K562 (cell line): ENCODE measurements at regions not wholly inside any gene's neighbourhood (a gene's known extent, or its start where the extent isn't known, plus 50 kb on each side); places are given as distances from the start of the nearest gene placed in this dataset.

Experiments
- ATAC-seq: fragments of 200-7000 bp; cut with Tn5 transposase; 3 replicates; pipeline ENCODE4 v1.9.1; 2020; ENCODE audit warnings: moderate library complexity
- BruUV-seq: library from RNA; stranded (reverse); fragments of 400-500 nt; replicated peaks from 2 replicates; lab custom pipeline; 2021; lab: Mats Ljungman, UMichigan
- CTCF ChIA-PET: fragments of 300-600 bp; formaldehyde crosslinking; extraction: SDS; loops from one replicate; lab custom pipeline; 2021; ENCODE audit warnings: low intra/inter-chr PET ratio; lab: Yijun Ruan, JAX
- POLR2A ChIA-PET: fragments of 300-600, 350-650 bp; sonication (Branson Sonifier 250); formaldehyde crosslinking; extraction: SDS; loops from one replicate; lab custom pipeline; 2021; ENCODE audit warnings: antibody characterized with exemption, inconsistent platforms; lab: Yijun Ruan, JAX
- DNase-seq, 4 experiments: peaks; one replicate each; pipeline versions ENCODE4 v3.0.0 to v3.0.0-alpha.2; 2011 to 2018; ENCODE audit warnings: low spot score in 3 of 4, mixed read lengths in 3 of 4; ENCODE audit errors: extremely low read depth in 1 of 4
- FAIRE-seq: peaks from 2 replicates; lab custom pipeline; 2011; peaks lifted over from hg19 to GRCh38; lab: Jason Lieb, UNC
- H2AFZ ChIP-seq: 2 replicates; pipeline ENCODE4 v1.6.0; 2011; ENCODE audit warnings: low read depth, low read length, control low read depth, inconsistent platforms
- H3K27ac ChIP-seq: fragments of 200-600 bp; 3 replicates; pipeline ENCODE4 v1.8.0; 2011; ENCODE audit warnings: low read depth, mild to moderate bottlenecking, control low read depth, inconsistent platforms, low read length, moderate library complexity, mixed read lengths; ENCODE audit errors: extremely low read depth
- H3K27me3 ChIP-seq, 2 experiments: fragments of 300-600 bp in 1 of 2; 2 replicates in 1 of 2; 3 replicates in 1 of 2; pipeline versions ENCODE4 v1.6.0 to v1.8.0; 2011; ENCODE audit warnings: inconsistent platforms in 2 of 2, low read length in 2 of 2, mild to moderate bottlenecking in 1 of 2, mixed read lengths in 1 of 2, moderate library complexity in 1 of 2; ENCODE audit not compliant: control insufficient read depth in 2 of 2, insufficient read depth in 2 of 2
- H3K36me3 ChIP-seq: fragments of 300-600 bp; 3 replicates; pipeline ENCODE4 v1.8.0; 2011; ENCODE audit warnings: mild to moderate bottlenecking, low read length, inconsistent platforms; ENCODE audit not compliant: control insufficient read depth, insufficient read depth
- H3K4me1 ChIP-seq, 2 experiments: fragments of 200-600 bp in 1 of 2; replicated peaks in 1 of 2; 2 replicates in 1 of 2; 3 replicates in 1 of 2; pipeline versions ENCODE4 v1.5.1 to v1.8.0; 2011; ENCODE audit warnings: inconsistent platforms in 2 of 2, low read length in 2 of 2, mild to moderate bottlenecking in 1 of 2, mixed read lengths in 1 of 2, moderate library complexity in 1 of 2; ENCODE audit not compliant: control insufficient read depth in 2 of 2, insufficient read depth in 2 of 2
- H3K4me2 ChIP-seq: 2 replicates; pipeline ENCODE4 v1.6.1; 2011; ENCODE audit warnings: low read length, control low read depth, inconsistent platforms, mixed read lengths; ENCODE audit not compliant: insufficient read depth
- H3K4me3 ChIP-seq: fragments of 200-600 bp; sonication (generic), shearing (Covaris generic); 2 replicates; pipeline ENCODE4 v1.5.1; 2016; ENCODE audit warnings: control low read depth, inconsistent platforms
- H3K79me2 ChIP-seq: fragments of 200-600 bp; 3 replicates; pipeline ENCODE4 v1.8.0; 2011; ENCODE audit warnings: low read length, inconsistent platforms; ENCODE audit not compliant: control insufficient read depth, insufficient read depth
- H3K9ac ChIP-seq, 2 experiments: 2 replicates each; pipeline versions ENCODE4 v1.6.0 to v1.6.1; 2011; ENCODE audit warnings: low read depth in 2 of 2, low read length in 2 of 2, control low read depth in 1 of 2, inconsistent platforms in 1 of 2, mild to moderate bottlenecking in 1 of 2, mixed read lengths in 1 of 2; ENCODE audit not compliant: insufficient read depth in 1 of 2
- H3K9me1 ChIP-seq: one replicate; pipeline ENCODE4 v1.6.0; 2011; ENCODE audit warnings: inconsistent platforms, mild to moderate bottlenecking, low read length, moderate library complexity; ENCODE audit not compliant: control insufficient read depth, insufficient read depth
- H3K9me3 ChIP-seq: replicated peaks from 2 replicates; pipeline ENCODE4 v1.5.1; 2011; ENCODE audit warnings: low read depth, low read length, inconsistent platforms; ENCODE audit not compliant: control insufficient read depth, insufficient read depth
- H4K20me1 ChIP-seq: replicated peaks from 2 replicates; pipeline ENCODE4 v1.6.1; 2011; ENCODE audit warnings: low read length, inconsistent platforms, mixed read lengths; ENCODE audit not compliant: control insufficient read depth, insufficient read depth
- CBFB ChIP-seq: sonication (generic); formaldehyde crosslinking; IDR thresholded peaks from 2 replicates; pipeline ENCODE4 v1.4.0; 2020; ENCODE audit warnings: mild to moderate bottlenecking, missing genetic modification reagents
- EGR1 ChIP-seq: fragments of 450-650 bp; conservative IDR thresholded peaks from 2 replicates; pipeline ENCODE4 v1.6.1; 2017; ENCODE audit warnings: mild to moderate bottlenecking
- HMG20A ChIP-seq: fragments of 450-650 bp; formaldehyde crosslinking; conservative IDR thresholded peaks from 2 replicates; pipeline ENCODE4 v1.4.0; 2020; ENCODE audit warnings: mild to moderate bottlenecking, mixed read lengths
- MEIS2 ChIP-seq: fragments of 450-650 bp; IDR thresholded peaks from 2 replicates; pipeline ENCODE4 v1.6.1; 2014; ENCODE audit warnings: mild to moderate bottlenecking; ENCODE audit not compliant: partially characterized antibody
- WGBS: fragments of 100-300 bp; shearing (Covaris generic); methylation state at CpG from one replicate; pipeline ENCODE4 v1.1.6; 2016; ENCODE audit warnings: low coverage, mixed read lengths; ENCODE audit not compliant: insufficient coverage; ENCODE audit errors: missing lambda C conversion rate; 5-methylcytosine and 5-hydroxymethylcytosine counted together
- in situ Hi-C: fragments of 300-500 bp; cut with MboI; formaldehyde crosslinking; loops from 4 replicates; pipeline ENCODE4 v1.15.0; 2018; ENCODE audit warnings: inconsistent platforms, mixed read lengths
- intact Hi-C: fragments of 100-400 bp; cut with micrococcal nuclease; formaldehyde crosslinking; loops from 2 replicates; pipeline ENCODE4 v1.14.2; 2022

GRCh38 chr15:96035635-96036034, 294.9 kb upstream of the NR2F2 start:
- DNase-seq (no peak), ATAC-seq (no peak), FAIRE-seq (no peak)
- in situ Hi-C loops (no loop called here), intact Hi-C loops (no loop called here)
- Histone ChIP-seq H3K4me1 (peaks cover 0 to 13% of the 10 kb centered on the region in 2 experiments; a peak in 2 of 5 replicates), H3K4me3 (no peak overlapping the region), H3K9ac (no peak overlapping the region), H3K27ac (no peak overlapping the region), H3K9me1 (no peaks in the 10 kb centered on the region), H3K36me3 (no peaks in the 10 kb centered on the region), H3K9me3 (no peaks in the 10 kb centered on the region), H2AFZ (no peak overlapping the region), H3K27me3 (no peaks in the 10 kb centered on the region), H3K4me2 (no peak overlapping the region), H3K79me2 (no peaks in the 10 kb centered on the region), H4K20me1 (no peaks in the 10 kb centered on the region)
- TF ChIP-seq EGR1 (peak; percentile 58), CBFB (CRISPR knock-in tag) (no peak)
- WGBS, result 45% methylated on average over 5 of the region's 5 CpGs
- POLR2A ChIA-PET, result no interaction called here
- BruUV-seq, result no TSS peak
- CTCF ChIA-PET, result no interaction called here

- ChIA-PET POLR2A (no interaction called here), CTCF (no interaction called here)
- no peak overlapping the region for H3K4me3 ChIP-seq
- H3K4me2 ChIP-seq, result no peak overlapping the region
- no peak overlapping the region for H2AFZ ChIP-seq
- WGBS, result 68% methylated on average over 4 of the region's 4 CpGs
- FAIRE-seq (peak; percentile 26), ATAC-seq (no peak), DNase-seq (no peak)
- in situ Hi-C loops, result no loop called here
- intact Hi-C loops, result no loop called here
- H3K79me2 ChIP-seq, result no peaks in the 10 kb centered on the region
- TF ChIP-seq HMG20A (no peak), MEIS2 (peak; percentile 45)
- peaks cover 3 to 15% of the 10 kb centered on the region in 2 experiments; a peak in 3 of 5 replicates for H3K4me1 ChIP-seq
- H3K27me3 ChIP-seq, result no peaks in the 10 kb centered on the region
- H3K36me3 ChIP-seq, result no peaks in the 10 kb centered on the region
- H3K9me3 ChIP-seq, result no peaks in the 10 kb centered on the region
- no peak overlapping the region for H3K27ac ChIP-seq
- no TSS peak for BruUV-seq
- no peaks in the 10 kb centered on the region for H4K20me1 ChIP-seq
- H3K9me1 ChIP-seq, result no peaks in the 10 kb centered on the region
- no peak overlapping the region for H3K9ac ChIP-seq
Measured at GRCh38 chr15:96037584-96037983, 292.9 kb upstream of the NR2F2 start.
